Keratinocyte (primary cell): ENCODE measurements at regions not wholly inside any gene's neighbourhood (a gene's known extent, or its start where the extent isn't known, plus 50 kb on each side); places are given as distances from the start of the nearest gene placed in this dataset.

Experiments used
- DNase-seq: peaks from one replicate; pipeline ENCODE4 v3.0.0-alpha.2; 2011; ENCODE audit warnings: low read depth, missing footprints, low spot score
- FAIRE-seq: peaks from 2 replicates; lab custom pipeline; 2011; peaks lifted over from hg19 to GRCh38; lab: Jason Lieb, UNC
- H2AFZ ChIP-seq: 2 replicates; pipeline ENCODE4 v1.6.0; 2012; ENCODE audit warnings: low read length, control low read depth, inconsistent platforms; ENCODE audit not compliant: control insufficient read depth
- H3K27ac ChIP-seq: 2 replicates; pipeline ENCODE4 v1.5.1; 2011; ENCODE audit warnings: low read length; ENCODE audit not compliant: control insufficient read depth, insufficient read depth
- H3K27me3 ChIP-seq: 3 replicates; pipeline ENCODE4 v1.6.0; 2011; ENCODE audit warnings: low read length; ENCODE audit not compliant: control insufficient read depth, insufficient read depth; ENCODE audit errors: extremely low read depth
- H3K36me3 ChIP-seq, 2 experiments: 2 replicates in 1 of 2; 3 replicates in 1 of 2; pipeline ENCODE4 v1.5.1; 2011; ENCODE audit warnings: low read length in 2 of 2, mild to moderate bottlenecking in 1 of 2; ENCODE audit not compliant: control insufficient read depth in 2 of 2, insufficient read depth in 2 of 2; ENCODE audit errors: extremely low read depth in 1 of 2
- H3K4me1 ChIP-seq: 3 replicates; pipeline ENCODE4 v1.5.1; 2011; ENCODE audit warnings: low read length; ENCODE audit not compliant: control insufficient read depth, insufficient read depth; ENCODE audit errors: extremely low read depth
- H3K4me2 ChIP-seq: 3 replicates; pipeline ENCODE4 v1.6.0; 2011; ENCODE audit warnings: low read depth, low read length; ENCODE audit not compliant: control insufficient read depth, insufficient read depth; ENCODE audit errors: extremely low read depth
- H3K4me3 ChIP-seq, 3 experiments: fragments of 200-600 bp in 1 of 3; sonication (generic) in 1 of 3; 2 replicates in 2 of 3; 3 replicates in 1 of 3; pipeline ENCODE4 v1.5.1; 2011 to 2016; ENCODE audit warnings: low read length in 3 of 3, mild to moderate bottlenecking in 3 of 3, control low read depth in 2 of 3, inconsistent platforms in 1 of 3, low read depth in 1 of 3, mixed read lengths in 1 of 3, mixed run types in 1 of 3, moderate library complexity in 1 of 3; ENCODE audit not compliant: control insufficient read depth in 2 of 3, insufficient read depth in 2 of 3; ENCODE audit errors: extremely low read depth in 1 of 3
- H3K79me2 ChIP-seq: 2 replicates; pipeline ENCODE4 v1.6.0; 2012; ENCODE audit warnings: low read length; ENCODE audit not compliant: control insufficient read depth, insufficient read depth
- H3K9ac ChIP-seq: 3 replicates; pipeline ENCODE4 v1.6.0; 2011; ENCODE audit warnings: low read length; ENCODE audit not compliant: control insufficient read depth, insufficient read depth; ENCODE audit errors: extremely low read depth
- H3K9me1 ChIP-seq: 3 replicates; pipeline ENCODE4 v1.6.0; 2011; ENCODE audit warnings: low read length; ENCODE audit not compliant: control insufficient read depth, insufficient read depth; ENCODE audit errors: extremely low read depth
- H3K9me3 ChIP-seq: 2 replicates; pipeline ENCODE4 v1.5.1; 2012; ENCODE audit warnings: low read depth, low read length; ENCODE audit not compliant: control insufficient read depth
- H4K20me1 ChIP-seq: 3 replicates; pipeline ENCODE4 v1.6.0; 2011; ENCODE audit warnings: low read length; ENCODE audit not compliant: control insufficient read depth, insufficient read depth; ENCODE audit errors: extremely low read depth
- EZH2 ChIP-seq: IDR thresholded peaks from one replicate; pipeline ENCODE4 v1.6.1; 2012; ENCODE audit warnings: inconsistent platforms, mild to moderate bottlenecking, low read length, moderate library complexity
- dilution Hi-C: fragments of 300-500 bp; cut with MboI; formaldehyde crosslinking; loops from one replicate; pipeline ENCODE4 v1.7.0; 2020; ENCODE audit warnings: low sequenced_read_pairs; ENCODE audit not compliant: extremely low pct_ligation_motif_present
- TF ChIP-seq, protein P1 (sequence below), 3 experiments: IDR thresholded peaks in 1 of 3; conservative IDR thresholded peaks in 1 of 3; optimal IDR thresholded peaks in 1 of 3; 2 replicates in 2 of 3; 3 replicates in 1 of 3; pipeline versions ENCODE3 to v1.5.1; 2011; ENCODE audit warnings: low read length in 3 of 3, mild to moderate bottlenecking in 3 of 3, moderate library complexity in 2 of 3, control low read depth in 1 of 3, inconsistent platforms in 1 of 3; ENCODE audit not compliant: insufficient read depth in 2 of 3; ENCODE audit errors: extremely low read depth in 1 of 3

DNA sequence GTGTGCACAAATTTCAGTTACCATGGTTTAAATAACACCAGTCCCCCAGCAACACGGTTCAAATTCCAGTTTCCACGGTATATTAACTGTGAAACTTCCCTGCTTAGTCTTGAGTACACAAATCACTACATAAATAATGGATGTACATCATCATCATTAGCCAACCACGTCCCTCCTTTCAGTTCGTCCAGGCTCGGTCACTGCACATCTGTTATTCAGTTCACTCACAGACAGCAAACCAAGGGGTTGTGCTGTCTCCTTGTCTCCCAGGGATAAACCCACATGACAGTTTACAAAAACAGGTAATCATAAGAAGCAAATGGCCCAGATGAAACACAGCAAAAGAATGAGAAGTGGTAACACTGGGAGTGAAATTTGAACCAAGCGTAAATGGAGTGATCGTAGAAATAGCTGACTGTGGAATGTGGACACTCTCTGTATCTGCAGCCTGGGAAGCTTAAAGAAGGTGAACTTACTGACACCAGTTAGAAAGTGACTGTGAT, 61.0 kb upstream of the RAD23B start:
- no peak for TF ChIP-seq EZH2
- TF ChIP-seq, protein P1, sequence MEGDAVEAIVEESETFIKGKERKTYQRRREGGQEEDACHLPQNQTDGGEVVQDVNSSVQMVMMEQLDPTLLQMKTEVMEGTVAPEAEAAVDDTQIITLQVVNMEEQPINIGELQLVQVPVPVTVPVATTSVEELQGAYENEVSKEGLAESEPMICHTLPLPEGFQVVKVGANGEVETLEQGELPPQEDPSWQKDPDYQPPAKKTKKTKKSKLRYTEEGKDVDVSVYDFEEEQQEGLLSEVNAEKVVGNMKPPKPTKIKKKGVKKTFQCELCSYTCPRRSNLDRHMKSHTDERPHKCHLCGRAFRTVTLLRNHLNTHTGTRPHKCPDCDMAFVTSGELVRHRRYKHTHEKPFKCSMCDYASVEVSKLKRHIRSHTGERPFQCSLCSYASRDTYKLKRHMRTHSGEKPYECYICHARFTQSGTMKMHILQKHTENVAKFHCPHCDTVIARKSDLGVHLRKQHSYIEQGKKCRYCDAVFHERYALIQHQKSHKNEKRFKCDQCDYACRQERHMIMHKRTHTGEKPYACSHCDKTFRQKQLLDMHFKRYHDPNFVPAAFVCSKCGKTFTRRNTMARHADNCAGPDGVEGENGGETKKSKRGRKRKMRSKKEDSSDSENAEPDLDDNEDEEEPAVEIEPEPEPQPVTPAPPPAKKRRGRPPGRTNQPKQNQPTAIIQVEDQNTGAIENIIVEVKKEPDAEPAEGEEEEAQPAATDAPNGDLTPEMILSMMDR (optimal IDR thresholded peaks at IDR 0.05 in 1 of 3, IDR thresholded peaks at IDR 0.05 in 1 of 3, conservative IDR thresholded peaks at IDR 0.05 in 1 of 3; ENCODE audit: extremely low read depth in 1 of 3, insufficient read depth in 2 of 3, low read length in 3 of 3), result no peak
- no peaks in the 10 kb centered on the region for H4K20me1 ChIP-seq
- no peak for DNase-seq
- no peak overlapping the region for H3K4me2 ChIP-seq
- no peak overlapping the region for H3K9ac ChIP-seq
- H3K9me1 ChIP-seq, result no peaks in the 10 kb centered on the region
- H3K4me3 ChIP-seq, result no peak overlapping the region
- no peaks in the 10 kb centered on the region for H3K36me3 ChIP-seq
- peak; percentile 48 for FAIRE-seq
- H3K27me3 ChIP-seq, result no peaks in the 10 kb centered on the region
- no peak overlapping the region for H3K27ac ChIP-seq
- no peaks in the 10 kb centered on the region for H3K4me1 ChIP-seq
- dilution Hi-C loops, result loop anchor here (25.0 kb wide), 1 partner anchor 90 kb away; no protein-coding TSS in a partner anchor
- no peaks in the 10 kb centered on the region for H3K79me2 ChIP-seq
- H2AFZ ChIP-seq, result no peak overlapping the region
- no peaks in the 10 kb centered on the region for H3K9me3 ChIP-seq

DNA sequence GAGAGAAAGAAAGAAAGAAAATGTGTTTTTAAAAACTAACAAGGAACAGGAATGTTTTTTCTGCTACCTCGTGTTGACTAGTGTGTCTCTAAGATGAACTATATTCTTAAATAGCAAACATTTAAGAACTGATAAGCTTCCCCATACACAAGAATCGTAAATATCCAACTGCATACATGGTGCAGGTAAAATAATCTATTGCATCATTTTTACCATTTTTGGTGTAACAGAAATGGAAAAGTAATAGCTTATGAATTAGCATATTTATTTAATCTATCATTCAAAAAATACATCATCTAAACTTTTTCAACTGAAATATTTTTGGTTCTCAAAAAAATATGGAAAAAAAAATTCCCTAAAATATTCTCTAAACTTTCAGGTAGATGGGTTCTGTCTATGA, 59.7 kb upstream of the RAD23B start:
- H3K9me1 ChIP-seq, result no peaks in the 10 kb centered on the region
- no peaks in the 10 kb centered on the region for H3K27me3 ChIP-seq
- H3K4me2 ChIP-seq, result no peak overlapping the region
- no peak for TF ChIP-seq EZH2
- TF ChIP-seq, protein P1 (optimal IDR thresholded peaks at IDR 0.05 in 1 of 3, IDR thresholded peaks at IDR 0.05 in 1 of 3, conservative IDR thresholded peaks at IDR 0.05 in 1 of 3; ENCODE audit: extremely low read depth in 1 of 3, insufficient read depth in 2 of 3, low read length in 3 of 3), result no peak
- no peak overlapping the region for H2AFZ ChIP-seq
- H3K27ac ChIP-seq, result no peak overlapping the region
- H3K9me3 ChIP-seq, result no peaks in the 10 kb centered on the region
- no peaks in the 10 kb centered on the region for H3K4me1 ChIP-seq
- FAIRE-seq (no peak), DNase-seq (no peak)
- no peaks in the 10 kb centered on the region for H4K20me1 ChIP-seq
- no peak overlapping the region for H3K9ac ChIP-seq
- H3K4me3 ChIP-seq, result no peak overlapping the region
- dilution Hi-C loops, result loop anchor here (25.0 kb wide), 1 partner anchor 89 kb away; no protein-coding TSS in a partner anchor
- no peaks in the 10 kb centered on the region for H3K79me2 ChIP-seq
- H3K36me3 ChIP-seq, result no peaks in the 10 kb centered on the region
